GM08714 (cell line): ENCODE measurements at regions not wholly inside any gene's neighbourhood (a gene's known extent, or its start where the extent isn't known, plus 50 kb on each side); places are given as distances from the start of the nearest gene placed in this dataset.

Source experiments
- H3K4me3 ChIP-seq: fragments of 200-500 bp; sonication (Bioruptor generic); 2 replicates; pipeline ENCODE4 v1.5.1; 2014; ENCODE audit warnings: mild to moderate bottlenecking, low read length, inconsistent platforms
- ZNF274 ChIP-seq: IDR thresholded peaks from 2 replicates; pipeline ENCODE4 v1.6.1; 2012; ENCODE audit warnings: mild to moderate bottlenecking, low read depth, low read length

DNA sequence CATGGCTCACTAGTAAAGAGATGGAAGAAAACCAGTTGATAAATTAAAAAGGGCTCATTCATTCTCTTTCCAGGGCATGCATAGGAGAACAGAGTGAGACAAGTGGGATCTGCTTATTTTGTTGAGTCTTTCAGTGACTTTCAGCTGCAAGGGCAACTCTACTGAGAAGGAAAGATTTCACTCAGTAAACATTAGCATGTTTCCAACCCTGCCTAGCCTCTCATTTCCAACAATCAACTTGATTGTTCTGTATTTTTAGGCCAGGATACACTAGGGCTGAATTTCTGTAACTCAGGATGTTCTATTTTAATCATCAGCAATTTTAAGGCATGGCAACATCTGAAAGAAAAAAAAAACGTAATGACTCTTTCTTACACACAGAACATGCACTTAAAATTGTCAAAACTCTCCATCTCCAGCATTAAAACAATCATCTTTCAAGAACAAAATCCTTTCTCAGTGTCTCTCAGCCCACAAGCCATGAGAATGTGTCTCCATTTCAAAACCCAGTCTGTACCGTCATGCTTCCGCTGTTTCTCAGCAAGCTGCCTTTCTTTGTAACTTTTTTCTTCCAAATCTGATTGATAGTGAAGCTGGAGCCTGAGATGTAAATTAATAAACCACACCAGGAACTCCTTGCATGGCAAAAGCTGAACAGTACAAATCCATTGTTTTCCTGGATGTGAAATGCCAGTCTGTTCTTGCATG, 147.2 kb upstream of the KLF14 start:
- no peak overlapping the region for H3K4me3 ChIP-seq
- TF ChIP-seq ZNF274 = no peak

DNA sequence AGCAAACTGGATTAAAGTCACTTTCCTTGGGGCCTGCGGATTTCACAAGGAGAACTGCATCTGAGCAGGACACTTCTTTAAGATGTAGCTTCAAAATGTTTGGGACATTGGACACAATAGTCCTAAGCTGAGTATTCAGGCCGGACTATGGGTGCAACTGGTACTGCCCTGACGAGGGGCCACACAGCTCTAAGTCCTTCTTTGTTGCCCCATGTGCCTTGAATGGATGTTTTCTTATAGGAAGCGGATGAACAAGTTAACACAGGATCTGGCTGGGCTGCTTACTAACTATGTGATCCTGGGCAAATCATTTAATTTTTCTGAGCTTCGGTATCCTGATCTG, 147.8 kb upstream of the KLF14 start:
- TF ChIP-seq ZNF274 = no peak
- H3K4me3 ChIP-seq = no peak overlapping the region

DNA sequence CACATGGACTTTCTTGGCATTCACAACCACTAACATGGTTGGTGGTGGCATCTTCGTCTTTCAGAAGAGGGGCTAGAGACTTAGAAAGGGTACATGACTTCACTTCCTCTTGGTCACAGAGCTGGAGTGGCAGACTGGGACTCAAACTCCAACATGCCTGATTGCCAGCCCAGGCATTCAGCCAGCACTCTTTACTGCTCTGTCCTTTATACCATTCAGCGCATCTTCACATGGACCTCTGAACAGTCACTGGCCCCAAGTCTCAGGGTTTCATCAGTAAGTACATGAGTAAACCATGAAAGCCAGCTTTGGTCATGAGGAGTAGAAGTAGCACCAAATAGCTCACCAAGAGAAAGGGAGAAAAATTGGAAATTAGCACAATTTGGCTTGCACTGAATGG, 148.4 kb upstream of the KLF14 start:
- no peak overlapping the region for H3K4me3 ChIP-seq
- TF ChIP-seq ZNF274 = no peak

DNA sequence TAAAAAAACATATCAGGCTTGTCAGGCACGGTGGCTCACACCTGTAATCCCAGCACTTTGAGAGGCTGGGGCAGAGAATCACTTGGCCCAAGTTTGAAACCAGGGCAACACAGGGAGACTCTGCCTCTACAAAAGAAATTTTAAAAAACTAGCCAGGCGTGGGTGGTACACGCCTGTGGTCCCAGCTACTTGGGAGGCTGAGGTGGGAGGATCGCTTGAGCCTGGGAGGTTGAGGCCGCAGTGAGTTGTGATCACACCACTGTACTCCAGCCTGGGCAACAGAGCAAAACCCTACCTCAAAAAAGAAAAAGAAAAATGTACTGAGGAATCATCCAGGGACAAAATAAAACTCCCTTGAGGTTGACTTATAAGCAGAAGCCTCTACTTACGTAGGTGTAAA, 149.9 kb upstream of the KLF14 start:
- no peak overlapping the region for H3K4me3 ChIP-seq
- TF ChIP-seq ZNF274 = no peak

DNA sequence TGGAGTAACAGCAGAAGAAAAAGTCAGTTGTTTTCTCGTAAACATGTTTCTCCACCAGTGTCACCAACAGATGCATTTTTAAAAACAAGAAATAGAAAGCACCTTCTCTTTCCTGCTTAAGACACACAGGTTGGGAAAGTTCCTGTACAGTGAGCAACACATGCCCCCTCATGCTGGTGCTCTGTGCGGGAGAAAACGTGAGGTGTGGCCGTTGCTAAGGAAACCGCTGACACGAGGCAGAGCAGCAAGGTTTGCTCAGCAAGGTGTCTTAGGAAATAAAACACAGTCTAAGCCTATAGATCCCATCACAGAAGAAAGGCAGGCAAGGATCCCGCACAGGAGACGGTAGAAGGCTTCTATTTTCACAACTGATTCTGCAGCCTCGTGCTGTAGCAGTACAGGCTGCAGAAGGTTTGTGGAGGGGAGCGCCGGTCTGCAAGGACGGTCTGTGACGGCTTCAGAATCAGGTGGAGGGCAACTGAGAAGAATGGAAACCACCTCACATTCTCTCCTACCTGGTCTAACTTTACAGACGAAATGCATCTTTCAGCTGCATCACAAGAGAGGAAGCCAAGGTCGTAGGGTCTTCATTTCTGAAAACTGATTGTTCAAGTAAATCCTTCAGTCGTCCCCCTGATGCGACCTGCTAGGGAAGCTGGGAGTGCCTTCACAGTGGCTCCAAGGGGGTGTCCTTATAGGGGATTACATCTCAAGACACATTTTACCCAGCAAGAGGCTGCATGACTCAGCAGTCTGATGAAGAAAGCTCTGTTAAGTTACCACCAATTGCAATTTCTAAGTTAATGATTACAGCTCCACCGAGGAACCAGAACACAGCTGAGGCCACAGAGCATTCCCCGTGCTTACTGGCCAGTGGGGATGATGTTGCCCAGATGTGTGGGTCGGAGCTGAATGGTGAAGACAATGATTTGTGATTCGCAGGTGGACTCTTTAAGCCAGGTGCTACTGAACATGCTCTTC, 150.7 kb upstream of the KLF14 start:
- H3K4me3 ChIP-seq = no peak overlapping the region

DNA sequence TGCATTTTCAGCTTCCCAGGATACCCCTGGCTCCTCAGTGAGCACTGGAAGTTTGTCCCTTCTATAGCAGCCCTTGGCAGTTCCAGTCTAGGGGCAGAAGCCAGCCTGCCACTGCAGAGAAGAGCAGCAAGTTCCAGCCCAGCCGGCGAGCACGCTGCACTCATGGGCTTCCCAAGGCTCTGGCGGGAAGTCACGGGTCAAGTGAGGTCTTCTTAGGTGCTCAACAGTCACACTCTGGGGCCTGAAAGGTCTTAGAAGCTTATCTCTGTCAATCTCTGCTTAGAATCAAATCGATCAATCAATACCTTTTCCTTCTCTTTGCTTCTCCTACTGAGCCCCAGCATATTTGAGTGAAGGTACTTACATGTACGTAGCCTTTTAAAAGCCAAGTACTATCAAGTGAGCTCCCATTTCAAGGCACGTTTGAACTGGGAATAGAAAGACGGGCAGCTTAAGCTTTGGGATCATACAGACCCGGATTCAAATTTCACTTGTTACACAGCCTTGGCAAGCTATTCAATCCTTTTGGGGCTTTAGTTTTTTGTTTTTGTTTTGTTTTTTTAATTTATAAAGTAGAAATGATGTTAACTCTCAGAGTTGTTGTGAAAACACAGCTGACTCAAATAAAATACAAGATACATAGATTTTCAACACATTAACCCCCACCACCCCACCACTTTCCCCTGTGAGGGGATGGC, 152.6 kb upstream of the KLF14 start:
- H3K4me3 ChIP-seq = no peak overlapping the region
- no peak for TF ChIP-seq ZNF274

More for the DNA sequence above, 150.7 kb upstream of the KLF14 start:
- TF ChIP-seq ZNF274 = no peak

DNA sequence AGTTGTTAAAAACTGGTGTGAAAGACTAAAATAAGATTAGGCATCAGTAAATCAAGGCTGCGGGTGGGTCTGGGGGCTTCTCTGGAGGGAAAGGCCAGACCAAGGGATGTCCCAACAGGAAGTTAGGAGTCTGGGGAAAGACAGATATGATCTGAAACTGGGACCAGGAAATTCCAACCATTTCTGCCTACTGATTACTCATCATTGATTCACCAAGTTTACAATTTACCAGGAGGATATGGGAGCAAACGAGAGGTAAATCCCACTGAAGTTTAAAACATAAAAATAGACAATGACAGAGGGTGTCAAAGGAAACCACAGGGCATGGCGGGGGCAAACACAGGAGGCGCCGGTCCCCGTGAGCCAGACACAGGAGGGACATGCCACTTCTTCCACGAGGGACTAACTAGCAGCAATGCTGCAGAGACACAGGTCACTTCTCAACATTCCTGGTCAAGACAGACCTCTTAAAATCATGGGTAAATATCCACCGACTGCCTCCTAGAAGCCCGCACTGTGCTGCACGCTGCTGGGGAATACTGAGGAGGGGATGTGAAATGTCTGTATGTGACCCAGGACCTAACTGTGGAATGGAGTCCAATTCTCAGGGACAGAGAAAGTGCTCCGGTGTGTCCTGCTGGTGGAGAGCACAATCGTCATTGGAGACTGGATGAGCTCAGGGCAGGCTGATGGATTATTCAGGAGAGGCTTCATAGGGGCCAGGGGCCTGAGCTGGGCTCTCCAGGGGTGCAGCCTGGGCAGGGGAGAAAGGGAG, 153.4 kb upstream of the KLF14 start:
- TF ChIP-seq ZNF274 = no peak
- no peak overlapping the region for H3K4me3 ChIP-seq

DNA sequence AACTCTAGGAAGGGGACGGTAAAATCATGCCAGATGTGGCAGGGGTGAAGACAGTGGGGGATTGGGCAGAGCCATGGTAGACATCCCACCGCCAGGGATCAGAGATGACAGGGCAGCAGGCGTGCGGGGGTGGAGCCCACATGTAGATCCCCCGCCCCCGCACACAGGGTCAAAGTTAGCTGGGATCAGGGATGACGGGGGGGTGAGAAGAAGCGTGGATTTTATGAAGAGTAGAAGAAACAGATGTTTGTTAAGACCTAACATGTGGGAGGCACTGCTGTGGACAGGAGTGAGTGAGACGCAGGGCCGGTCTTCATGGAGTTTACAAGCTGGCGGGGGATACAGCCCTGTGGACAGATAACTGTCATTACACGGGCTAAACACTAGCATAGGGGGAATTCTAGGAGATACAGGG, 154.0 kb upstream of the KLF14 start:
- no peak for TF ChIP-seq ZNF274
- no peak overlapping the region for H3K4me3 ChIP-seq

DNA sequence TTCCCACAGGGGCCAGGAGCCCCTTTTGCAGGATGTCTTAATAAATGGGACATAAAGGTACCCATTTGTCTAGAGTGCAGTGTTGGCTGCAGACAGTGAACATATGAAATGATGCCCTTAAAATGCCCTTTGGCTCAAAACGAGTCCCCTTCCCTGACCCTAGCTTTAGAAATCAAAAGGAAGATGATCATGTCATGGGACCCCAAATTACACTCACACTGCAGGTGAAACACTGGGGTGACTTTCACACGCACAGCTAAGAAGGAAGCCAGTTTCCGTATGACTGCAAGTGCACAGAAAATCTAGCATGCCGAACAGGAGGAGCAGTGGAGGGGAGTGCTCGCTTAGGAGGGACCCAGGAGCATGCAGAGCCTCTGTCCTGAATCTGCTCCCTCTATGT, 154.5 kb upstream of the KLF14 start:
- no peak overlapping the region for H3K4me3 ChIP-seq
- TF ChIP-seq ZNF274 = no peak

DNA sequence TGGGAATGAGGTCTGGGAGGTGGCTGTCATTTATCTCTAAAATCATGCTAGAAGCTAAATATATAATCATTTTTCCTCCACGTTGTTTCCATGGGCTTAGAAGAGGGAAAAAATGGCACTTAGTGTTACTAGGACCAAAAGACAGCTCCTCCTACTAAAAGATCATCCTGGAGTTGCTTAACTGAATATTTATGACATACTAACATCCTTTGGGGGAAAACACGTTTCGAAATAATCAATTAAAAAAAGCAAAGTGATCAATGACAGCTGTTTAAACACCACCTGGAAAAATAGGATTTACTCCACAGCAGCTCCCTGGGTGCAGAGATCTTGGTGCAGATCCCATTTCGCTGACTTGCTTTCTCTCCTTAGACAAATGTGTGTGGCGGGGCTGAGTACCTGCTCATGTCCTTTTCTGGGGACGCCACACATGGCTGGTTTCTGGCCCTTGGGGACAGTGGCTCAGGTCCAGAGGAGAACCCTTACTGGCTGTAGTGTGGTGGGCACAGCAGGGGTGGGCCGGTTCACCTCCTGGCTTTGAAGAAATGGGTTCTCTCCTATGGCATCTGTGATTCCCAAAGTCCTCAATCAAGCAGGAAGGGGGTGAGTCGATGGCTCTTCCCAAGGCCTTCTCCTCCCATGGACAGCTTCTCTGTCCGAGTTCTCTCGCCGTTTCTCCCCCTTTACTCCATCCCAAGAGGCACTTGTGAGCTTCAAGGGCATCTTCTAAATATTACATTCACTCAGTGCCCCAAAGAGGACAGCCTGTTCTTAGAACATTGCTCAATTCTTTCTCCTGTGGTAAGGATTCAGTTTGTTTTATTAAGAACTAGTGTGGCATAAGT, 156.4 kb upstream of the KLF14 start:
- H3K4me3 ChIP-seq = no peak overlapping the region
- no peak for TF ChIP-seq ZNF274

DNA sequence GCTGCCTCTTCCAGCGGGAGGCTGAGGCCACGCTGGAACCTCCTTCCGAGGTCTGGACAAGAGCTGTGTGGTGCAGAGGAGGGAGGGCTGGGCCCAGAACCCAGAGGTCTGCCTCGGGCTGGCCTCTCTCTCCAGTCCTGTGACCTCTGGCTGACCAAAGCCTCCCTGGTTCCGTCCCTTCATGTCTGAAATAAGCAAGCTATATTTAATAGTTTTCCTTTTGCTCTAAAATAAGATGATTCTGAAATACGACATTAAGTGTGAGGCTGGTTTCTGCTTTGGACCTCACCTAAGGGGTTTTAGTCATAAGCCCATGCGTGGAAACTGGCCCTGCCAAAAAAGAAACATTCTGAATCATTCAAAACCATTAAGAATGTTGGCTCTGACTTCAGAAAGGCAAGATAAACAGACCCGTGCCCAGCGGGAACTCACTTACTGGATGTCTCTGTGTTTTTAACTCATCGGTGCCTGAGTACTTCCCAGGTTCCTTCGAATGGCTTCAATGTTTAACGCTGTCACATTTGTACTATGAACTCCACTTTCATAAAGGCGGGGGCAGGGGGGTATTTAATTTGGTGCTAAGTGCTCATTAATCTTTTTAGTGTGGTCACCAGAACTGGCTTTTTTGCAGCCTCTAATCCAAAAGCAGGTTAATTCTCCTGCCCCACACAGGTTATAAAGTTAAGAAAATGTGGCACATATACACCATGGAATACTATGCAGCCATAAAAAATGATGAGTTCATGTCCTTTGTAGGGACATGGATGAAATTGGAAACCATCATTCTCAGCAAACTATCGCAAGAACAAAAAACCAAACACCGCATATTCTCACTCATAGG, 157.5 kb upstream of the KLF14 start:
- TF ChIP-seq ZNF274 = no peak
- H3K4me3 ChIP-seq = no peak overlapping the region

DNA sequence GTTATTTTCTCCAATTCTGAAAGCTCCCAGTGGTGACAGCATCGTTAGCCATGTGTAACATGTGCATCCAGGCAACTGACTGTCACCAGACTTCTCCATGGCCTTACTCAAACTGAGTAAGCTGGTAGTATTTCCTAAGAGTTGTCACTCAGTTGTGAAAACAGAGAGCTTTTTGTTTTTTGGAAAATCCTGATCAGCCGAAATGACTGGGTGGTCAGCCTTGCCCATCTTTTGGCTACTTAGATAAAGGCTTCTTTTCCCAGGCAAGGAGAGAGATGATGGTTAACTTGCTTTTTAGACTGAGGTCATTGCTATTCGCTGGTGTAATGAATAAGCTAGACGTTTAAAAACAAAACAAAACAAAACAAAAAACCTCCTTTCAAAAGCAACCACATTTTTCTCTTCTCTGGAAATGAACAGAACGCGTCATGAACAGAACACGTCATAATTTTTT, 159.5 kb upstream of the KLF14 start:
- no peak overlapping the region for H3K4me3 ChIP-seq
- TF ChIP-seq ZNF274 = no peak
